ENCODE measurements at regions not wholly inside any gene's neighbourhood (a gene's known extent, or its start where the extent isn't known, plus 50 kb on each side); places are given as distances from the start of the nearest gene placed in this dataset.

DNA sequence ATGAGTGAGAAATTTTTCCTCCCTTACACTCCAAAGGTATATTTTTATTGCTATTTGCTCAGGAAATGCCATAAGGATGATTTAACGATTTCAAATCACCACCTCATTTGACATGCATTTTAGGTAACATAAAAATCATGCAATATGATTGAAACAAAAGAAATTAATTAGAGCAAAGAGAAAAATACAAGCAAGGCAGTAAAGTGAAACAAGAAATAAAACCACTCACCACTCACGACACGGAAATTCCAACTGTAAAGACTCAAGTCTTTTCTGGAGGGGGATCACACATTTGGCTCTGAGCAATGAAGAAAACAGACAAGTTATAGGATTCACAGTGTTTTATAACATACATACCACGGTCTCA lies 86.8 kb upstream of the ARHGAP29 start:
- DNase-seq (no peak), ATAC-seq (no peak)
- TF ChIP-seq CTCF (IDR thresholded peaks at IDR 0.05), result no peak
- Histone ChIP-seq H3K27ac (no peak overlapping the region), H3K9me3 (no peaks in the 10 kb centered on the region), H3K27me3 (no peaks in the 10 kb centered on the region), H3K4me1 (peaks cover 27% of the 10 kb centered on the region), H3K4me3 (no peak overlapping the region), H3K36me3 (no peaks in the 10 kb centered on the region)
- intact Hi-C loops (cut with DNase I), result loop anchor here (10.0 kb wide), 1 partner anchor 89 kb away; the partner anchor contains the start of gene ARHGAP29

- Histone ChIP-seq H3K9me3 (no peaks in the 10 kb centered on the region), H3K4me3 (no peak overlapping the region), H3K4me1 (peaks cover 27% of the 10 kb centered on the region), H3K27me3 (no peaks in the 10 kb centered on the region), H3K36me3 (no peaks in the 10 kb centered on the region), H3K27ac (peak overlapping the region; percentile 2)
- ATAC-seq (no peak), DNase-seq (no peak)
- intact Hi-C loops (cut with DNase I), result loop anchor here (10.0 kb wide), 1 partner anchor 89 kb away; the partner anchor contains the start of gene ARHGAP29
- no peak for TF ChIP-seq CTCF (IDR thresholded peaks at IDR 0.05)
These were observed 86.2 kb upstream of the ARHGAP29 start for GRCh38 chr1:94323311-94324177.

GRCh38 chr1:94322696-94323095 lies 85.3 kb upstream of the ARHGAP29 start:
- Histone ChIP-seq H3K27me3 (no peaks in the 10 kb centered on the region), H3K4me3 (no peak overlapping the region), H3K36me3 (no peaks in the 10 kb centered on the region), H3K27ac (peak overlapping the region; percentile 2), H3K4me1 (peaks cover 26% of the 10 kb centered on the region), H3K9me3 (no peaks in the 10 kb centered on the region)
- intact Hi-C loops (cut with DNase I), result loop anchor here (10.0 kb wide), 1 partner anchor 88 kb away; the partner anchor contains the start of gene ARHGAP29
- DNase-seq (no peak), ATAC-seq (peak; percentile 68)
- TF ChIP-seq CTCF (IDR thresholded peaks at IDR 0.05), result no peak

GRCh38 chr1:94321662-94322061 lies 84.3 kb upstream of the ARHGAP29 start:
- Histone ChIP-seq H3K4me3 (no peak overlapping the region), H3K27me3 (no peaks in the 10 kb centered on the region), H3K9me3 (no peaks in the 10 kb centered on the region), H3K4me1 (peaks cover 23% of the 10 kb centered on the region), H3K27ac (no peak overlapping the region), H3K36me3 (no peaks in the 10 kb centered on the region)
- ATAC-seq (no peak), DNase-seq (no peak)
- intact Hi-C loops (cut with DNase I), result loop anchor here (10.0 kb wide), 1 partner anchor 87 kb away; the partner anchor contains the start of gene ARHGAP29
- TF ChIP-seq CTCF (IDR thresholded peaks at IDR 0.05), result no peak

GRCh38 chr1:94319319-94320102 lies 82.1 kb upstream of the ARHGAP29 start:
- Histone ChIP-seq H3K36me3 (no peaks in the 10 kb centered on the region), H3K4me1 (peaks cover 8% of the 10 kb centered on the region), H3K27me3 (no peaks in the 10 kb centered on the region), H3K9me3 (no peaks in the 10 kb centered on the region), H3K4me3 (no peak overlapping the region), H3K27ac (no peak overlapping the region)
- TF ChIP-seq CTCF (IDR thresholded peaks at IDR 0.05), result no peak
- no peak for ATAC-seq
- intact Hi-C loops (cut with DNase I), result loop anchor here (10.0 kb wide), 1 partner anchor 85 kb away; the partner anchor contains the start of gene ARHGAP29
- DNase-seq, result no peak

Measured in upper lobe of right lung (tissue), 1 donor.